B cell (primary cell): ENCODE measurements at regions not wholly inside any gene's neighbourhood (a gene's known extent, or its start where the extent isn't known, plus 50 kb on each side); places are given as distances from the start of the nearest gene placed in this dataset.

Source experiments
- ATAC-seq: fragments of 200-7000 bp; cut with Tn5 transposase; one replicate; pipeline ENCODE4 v1.10.0; 2021; ENCODE audit warnings: low read depth, mild to moderate bottlenecking, moderate number of reproducible peaks, moderate library complexity
- CTCF ChIA-PET: fragments of 350-600 bp; sonication (Branson Sonifier 250); formaldehyde crosslinking; loops from one replicate; lab custom pipeline; 2021; ENCODE audit warnings: antibody characterized with exemption, inconsistent platforms; lab: Charles Lee
- POLR2A ChIA-PET: fragments of 350-600 bp; sonication (Branson Sonifier 250); formaldehyde crosslinking; loops from one replicate; lab custom pipeline; 2021; ENCODE audit warnings: antibody characterized with exemption; lab: Charles Lee
- DNase-seq: peaks from one replicate; pipeline ENCODE4 v3.0.0; 2013
- H2AFZ ChIP-seq: 2 replicates; pipeline ENCODE4 v1.6.1; 2012; ENCODE audit warnings: mild to moderate bottlenecking, low read depth, low read length; ENCODE audit not compliant: insufficient read depth, poor library complexity, severe bottlenecking
- H3K27ac ChIP-seq, 2 donors: 1 replicate in 1 of 2; 2 replicates in 1 of 2; pipeline ENCODE4 v1.5.1; 2012 to 2013; ENCODE audit warnings: low read length in 2 of 2, mild to moderate bottlenecking in 2 of 2, moderate library complexity in 1 of 2
- H3K27me3 ChIP-seq, 4 experiments: fragments of 200-600 bp in 1 of 4; sonication (generic) in 1 of 4; replicated peaks in 1 of 4; 1 replicate in 2 of 4; 2 replicates in 2 of 4; pipeline versions ENCODE4 v1.6.1 to v1.7.0; 2013 to 2016; ENCODE audit warnings: low read length in 3 of 4, mild to moderate bottlenecking in 2 of 4, mixed read lengths in 1 of 4, moderate library complexity in 1 of 4; ENCODE audit not compliant: insufficient read depth in 4 of 4, control insufficient read depth in 3 of 4; ENCODE audit errors: control extremely low read depth in 1 of 4
- H3K36me3 ChIP-seq, 2 experiments: replicated peaks in 1 of 2; 1 replicate in 1 of 2; 2 replicates in 1 of 2; pipeline versions ENCODE4 v1.6.1 to v1.7.1; 2013; ENCODE audit warnings: low read length in 1 of 2; ENCODE audit not compliant: insufficient read depth in 2 of 2, control insufficient read depth in 1 of 2; ENCODE audit errors: control extremely low read depth in 1 of 2, extremely low read depth in 1 of 2
- H3K4me1 ChIP-seq, 2 donors: fragments of 200-600 bp in 1 of 2; sonication (generic) in 1 of 2; 1 replicate in 1 of 2; 2 replicates in 1 of 2; pipeline versions ENCODE4 v1.5.1 to v1.6.1; 2013 to 2017; ENCODE audit warnings: low read length in 2 of 2; ENCODE audit not compliant: control insufficient read depth in 2 of 2, insufficient read depth in 2 of 2
- H3K4me2 ChIP-seq: replicated peaks from 2 replicates; pipeline ENCODE3; 2012; ENCODE audit warnings: mild to moderate bottlenecking, low read depth, low read length; ENCODE audit not compliant: poor library complexity, severe bottlenecking
- H3K4me3 ChIP-seq, 5 experiments: fragments of 200-600 bp in 1 of 5; sonication (generic) in 1 of 5; 1 replicate in 3 of 5; 2 replicates in 2 of 5; pipeline versions ENCODE4 v1.5.1 to v1.7.0; 2011 to 2016; ENCODE audit warnings: low read length in 4 of 5, mild to moderate bottlenecking in 4 of 5, low read depth in 2 of 5, control low read depth in 1 of 5, moderate library complexity in 1 of 5; ENCODE audit not compliant: insufficient read depth in 1 of 5; ENCODE audit errors: control extremely low read depth in 1 of 5, extremely low read depth in 1 of 5
- H3K79me2 ChIP-seq: fragments of 200-600 bp; sonication (generic); one replicate; pipeline ENCODE4 v1.6.0; 2016; ENCODE audit warnings: low read length; ENCODE audit not compliant: control insufficient read depth, insufficient read depth
- H3K9ac ChIP-seq: fragments of 200-600 bp; sonication (generic); 2 replicates; pipeline ENCODE4 v1.6.1; 2017; ENCODE audit warnings: mild to moderate bottlenecking, low read length, moderate library complexity
- H3K9me3 ChIP-seq, 3 donors: one replicate each; pipeline versions ENCODE4 v1.6.1 to v1.7.1; 2013; ENCODE audit warnings: low read length in 2 of 3; ENCODE audit not compliant: control insufficient read depth in 2 of 3, insufficient read depth in 1 of 3; ENCODE audit errors: control extremely low read depth in 1 of 3
- H4K20me1 ChIP-seq: 2 replicates; pipeline ENCODE4 v1.6.0; 2012; ENCODE audit warnings: mild to moderate bottlenecking, low read length; ENCODE audit not compliant: insufficient read depth, control insufficient read depth, poor library complexity, severe bottlenecking
- H3K27ac Mint-ChIP-seq: one replicate; pipeline ENCODE4 v1.8.0; 2021; ENCODE audit warnings: mixed read lengths
- H3K27me3 Mint-ChIP-seq: one replicate; pipeline ENCODE4 v1.8.0; 2021; ENCODE audit warnings: mixed read lengths
- H3K4me1 Mint-ChIP-seq: one replicate; pipeline ENCODE4 v1.8.0; 2021; ENCODE audit warnings: mixed read lengths
- H3K4me3 Mint-ChIP-seq: one replicate; pipeline ENCODE4 v1.8.0; 2021; ENCODE audit warnings: mixed read lengths
- H3K9me3 Mint-ChIP-seq: one replicate; pipeline ENCODE4 v1.8.0; 2022; ENCODE audit warnings: mixed read lengths; ENCODE audit not compliant: insufficient read depth
- EZH2 ChIP-seq: IDR thresholded peaks from 2 replicates; pipeline ENCODE4 v1.6.1; 2012; ENCODE audit warnings: borderline replicate concordance, low read depth, mild to moderate bottlenecking, moderate library complexity, low read length; ENCODE audit not compliant: insufficient read depth, poor library complexity, severe bottlenecking
- WGBS: methylation state at CpG from one replicate; pipeline ENCODE4 v1.1.5; 2013; ENCODE audit warnings: missing lambda C conversion rate; ENCODE audit not compliant: insufficient coverage; 5-methylcytosine and 5-hydroxymethylcytosine counted together
- intact Hi-C: fragments of 100-400 bp; cut with micrococcal nuclease; formaldehyde crosslinking; loops from one replicate; pipeline ENCODE4 v1.10.0; 2022
- TF ChIP-seq, protein P1 (sequence below): fragments of 200-600 bp; IDR thresholded peaks from one replicate; pipeline ENCODE4 v1.8.0; 2022; ENCODE audit warnings: antibody characterized with exemption, mild to moderate bottlenecking

DNA sequence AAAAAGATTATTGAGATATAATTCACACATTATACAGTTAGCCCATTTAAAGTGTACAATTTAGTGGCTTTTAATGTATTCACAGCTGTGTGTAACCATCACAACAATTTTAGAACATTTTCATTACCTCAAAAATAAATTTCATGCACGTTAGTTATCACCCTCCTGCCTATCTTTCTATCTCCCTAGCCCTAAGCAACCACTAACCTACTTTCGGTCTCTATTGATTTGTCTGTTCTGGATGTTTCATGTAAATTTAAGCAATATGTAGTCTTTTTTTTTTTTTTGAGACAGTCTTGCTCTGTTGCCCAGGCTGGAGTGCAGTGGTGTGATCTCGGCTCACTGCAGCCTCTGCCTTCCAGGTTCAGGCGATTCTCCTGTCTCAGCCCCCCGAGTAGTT, 439.4 kb downstream of the PCNX1 start:
- Histone ChIP-seq H3K4me2 (no peak overlapping the region), H3K4me1 (peaks cover 28 to 33% of the 10 kb centered on the region in 2 donors), H3K27ac (no peak overlapping the region), H3K79me2 (peaks cover 98% of the 10 kb centered on the region), H3K27me3 (no peaks in the 10 kb centered on the region), H3K36me3 (no peaks in the 10 kb centered on the region), H3K9me3 (no peaks in the 10 kb centered on the region), H2AFZ (no peak overlapping the region), H4K20me1 (peaks cover 12% of the 10 kb centered on the region), H3K9ac (no peak overlapping the region), H3K4me3 (no peak overlapping the region)
- CTCF ChIA-PET = no interaction called here
- POLR2A ChIA-PET = no interaction called here
- Mint-ChIP-seq H3K4me1 (peaks cover 85% of the 10 kb centered on the region), H3K9me3 (no peaks in the 10 kb centered on the region), H3K4me3 (peak overlapping the region; percentile 47), H3K27me3 (no peaks in the 10 kb centered on the region), H3K27ac (no peak overlapping the region)
- no peak for DNase-seq
- ATAC-seq = no peak
- TF ChIP-seq, protein P1, sequence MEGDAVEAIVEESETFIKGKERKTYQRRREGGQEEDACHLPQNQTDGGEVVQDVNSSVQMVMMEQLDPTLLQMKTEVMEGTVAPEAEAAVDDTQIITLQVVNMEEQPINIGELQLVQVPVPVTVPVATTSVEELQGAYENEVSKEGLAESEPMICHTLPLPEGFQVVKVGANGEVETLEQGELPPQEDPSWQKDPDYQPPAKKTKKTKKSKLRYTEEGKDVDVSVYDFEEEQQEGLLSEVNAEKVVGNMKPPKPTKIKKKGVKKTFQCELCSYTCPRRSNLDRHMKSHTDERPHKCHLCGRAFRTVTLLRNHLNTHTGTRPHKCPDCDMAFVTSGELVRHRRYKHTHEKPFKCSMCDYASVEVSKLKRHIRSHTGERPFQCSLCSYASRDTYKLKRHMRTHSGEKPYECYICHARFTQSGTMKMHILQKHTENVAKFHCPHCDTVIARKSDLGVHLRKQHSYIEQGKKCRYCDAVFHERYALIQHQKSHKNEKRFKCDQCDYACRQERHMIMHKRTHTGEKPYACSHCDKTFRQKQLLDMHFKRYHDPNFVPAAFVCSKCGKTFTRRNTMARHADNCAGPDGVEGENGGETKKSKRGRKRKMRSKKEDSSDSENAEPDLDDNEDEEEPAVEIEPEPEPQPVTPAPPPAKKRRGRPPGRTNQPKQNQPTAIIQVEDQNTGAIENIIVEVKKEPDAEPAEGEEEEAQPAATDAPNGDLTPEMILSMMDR = no peak
- no peak for TF ChIP-seq EZH2
- intact Hi-C loops = no loop called here
- WGBS = 81% methylated on average over 3 of the region's 5 CpGs

DNA sequence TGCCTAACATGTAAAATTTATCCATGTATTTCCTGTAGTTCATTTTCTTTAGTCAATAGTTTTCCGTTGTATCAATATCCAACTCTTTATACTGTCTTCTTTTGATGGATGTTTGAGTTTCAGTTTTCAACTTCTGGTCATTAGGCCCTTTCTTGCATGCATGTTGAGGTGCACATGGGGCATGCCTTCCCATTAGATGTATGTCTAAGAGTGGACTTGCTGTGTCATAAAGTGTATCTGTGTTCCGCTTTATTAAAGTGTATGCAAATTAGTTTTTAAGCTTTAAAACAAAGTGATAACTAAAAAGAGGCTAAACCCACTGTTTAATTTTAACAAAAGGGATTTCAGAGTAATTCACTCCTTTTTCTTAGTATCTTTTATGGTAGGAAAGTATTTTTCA, 441.1 kb downstream of the PCNX1 start:
- H3K9ac ChIP-seq = no peak overlapping the region
- no peak overlapping the region for H2AFZ ChIP-seq
- POLR2A ChIA-PET = no interaction called here
- H3K27ac Mint-ChIP-seq = no peak overlapping the region
- no peak for TF ChIP-seq EZH2
- TF ChIP-seq, protein P1 = no peak
- no peaks in the 10 kb centered on the region for H3K36me3 ChIP-seq
- peak overlapping the region; percentile 64 for H3K4me3 Mint-ChIP-seq
- H3K9me3 Mint-ChIP-seq = no peaks in the 10 kb centered on the region
- peaks cover 31 to 39% of the 10 kb centered on the region in 2 donors for H3K4me1 ChIP-seq
- CTCF ChIA-PET = interaction anchor here (1.0 to 1.7 kb wide), 2 partner anchors 9 to 55 kb away, joined by 3 to 8 read pairs; no protein-coding TSS in a partner anchor
- no peaks in the 10 kb centered on the region for H3K27me3 ChIP-seq
- intact Hi-C loops = loop anchor here (2.0 kb wide), 1 partner anchor 16 kb away; no protein-coding TSS in a partner anchor
- no CpG with 5 or more reads among the region's 2 CpGs for WGBS
- no peaks in the 10 kb centered on the region for H3K27me3 Mint-ChIP-seq
- no peaks in the 10 kb centered on the region for H4K20me1 ChIP-seq
- H3K4me1 Mint-ChIP-seq = peaks cover 87% of the 10 kb centered on the region
- ATAC-seq (no peak), DNase-seq (no peak)
- no peaks in the 10 kb centered on the region for H3K9me3 ChIP-seq
- H3K79me2 ChIP-seq = peaks cover 98% of the 10 kb centered on the region
- no peak overlapping the region for H3K4me3 ChIP-seq
- no peak overlapping the region for H3K27ac ChIP-seq
- peak overlapping the region; percentile 14 for H3K4me2 ChIP-seq
